ENCODE measurements at regions not wholly inside any gene's neighbourhood (a gene's known extent, or its start where the extent isn't known, plus 50 kb on each side); places are given as distances from the start of the nearest gene placed in this dataset.

DNA sequence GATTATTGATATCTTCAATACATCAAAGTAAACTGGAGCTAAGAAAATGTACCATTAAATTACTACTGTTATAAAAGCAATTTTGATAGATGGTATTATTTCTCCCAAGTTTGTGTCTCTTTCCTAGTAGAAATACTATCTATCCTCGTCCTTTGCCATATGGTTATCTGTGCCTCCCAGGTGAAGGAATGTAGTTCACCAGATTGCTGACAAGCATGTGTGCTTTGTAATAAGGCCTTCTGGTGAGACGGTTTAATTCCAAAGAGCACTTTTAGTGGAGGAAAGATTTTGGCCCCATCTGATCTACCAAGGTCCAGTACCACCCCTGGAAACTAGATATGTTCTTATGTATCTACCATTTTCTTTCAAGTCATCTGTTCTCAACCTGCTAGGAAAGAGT, 243.6 kb downstream of the DLEU7 start:
- no peak for DNase-seq (ENCODE audit: extremely low spot score)
- ChIA-PET CTCF (interaction anchor here (1.0 kb wide), 1 partner anchor 18 kb away, joined by 3 read pairs; no protein-coding TSS in a partner anchor), POLR2A (no interaction called here)
- TF ChIP-seq, protein P1, sequence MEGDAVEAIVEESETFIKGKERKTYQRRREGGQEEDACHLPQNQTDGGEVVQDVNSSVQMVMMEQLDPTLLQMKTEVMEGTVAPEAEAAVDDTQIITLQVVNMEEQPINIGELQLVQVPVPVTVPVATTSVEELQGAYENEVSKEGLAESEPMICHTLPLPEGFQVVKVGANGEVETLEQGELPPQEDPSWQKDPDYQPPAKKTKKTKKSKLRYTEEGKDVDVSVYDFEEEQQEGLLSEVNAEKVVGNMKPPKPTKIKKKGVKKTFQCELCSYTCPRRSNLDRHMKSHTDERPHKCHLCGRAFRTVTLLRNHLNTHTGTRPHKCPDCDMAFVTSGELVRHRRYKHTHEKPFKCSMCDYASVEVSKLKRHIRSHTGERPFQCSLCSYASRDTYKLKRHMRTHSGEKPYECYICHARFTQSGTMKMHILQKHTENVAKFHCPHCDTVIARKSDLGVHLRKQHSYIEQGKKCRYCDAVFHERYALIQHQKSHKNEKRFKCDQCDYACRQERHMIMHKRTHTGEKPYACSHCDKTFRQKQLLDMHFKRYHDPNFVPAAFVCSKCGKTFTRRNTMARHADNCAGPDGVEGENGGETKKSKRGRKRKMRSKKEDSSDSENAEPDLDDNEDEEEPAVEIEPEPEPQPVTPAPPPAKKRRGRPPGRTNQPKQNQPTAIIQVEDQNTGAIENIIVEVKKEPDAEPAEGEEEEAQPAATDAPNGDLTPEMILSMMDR (IDR thresholded peaks at IDR 0.05; ENCODE audit: control extremely low read depth, extremely low read depth, low read depth, missing control alignments): no peak

DNA sequence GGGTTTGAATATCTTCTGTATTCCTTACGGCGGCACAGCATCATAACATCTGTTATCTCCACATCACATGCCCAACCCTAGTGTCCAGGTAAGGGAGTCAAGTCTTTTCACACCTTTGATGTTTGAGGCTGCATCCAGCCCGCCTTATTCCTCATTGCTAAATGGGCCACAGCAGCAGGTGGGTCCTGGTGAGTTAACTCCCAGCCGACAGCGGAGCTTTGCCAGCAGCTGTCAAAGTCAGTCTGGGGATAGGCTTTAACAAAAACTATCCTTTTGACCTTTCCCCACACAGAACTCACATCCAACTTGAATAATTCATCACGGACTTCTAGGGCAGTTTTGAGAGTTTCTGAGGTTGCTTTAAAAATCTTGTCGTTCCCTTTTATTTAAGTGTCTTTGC, 235.1 kb downstream of the DLEU7 start:
- TF ChIP-seq, protein P1 (IDR thresholded peaks at IDR 0.05; ENCODE audit: control extremely low read depth, extremely low read depth, low read depth, missing control alignments): no peak
- POLR2A ChIA-PET: no interaction called here
- DNase-seq (ENCODE audit: extremely low spot score): no peak
- CTCF ChIA-PET: interaction anchor here (0.8 to 1.1 kb wide), 2 partner anchors 10 to 11 kb away, joined by 3 read pairs; no protein-coding TSS in a partner anchor

DNA sequence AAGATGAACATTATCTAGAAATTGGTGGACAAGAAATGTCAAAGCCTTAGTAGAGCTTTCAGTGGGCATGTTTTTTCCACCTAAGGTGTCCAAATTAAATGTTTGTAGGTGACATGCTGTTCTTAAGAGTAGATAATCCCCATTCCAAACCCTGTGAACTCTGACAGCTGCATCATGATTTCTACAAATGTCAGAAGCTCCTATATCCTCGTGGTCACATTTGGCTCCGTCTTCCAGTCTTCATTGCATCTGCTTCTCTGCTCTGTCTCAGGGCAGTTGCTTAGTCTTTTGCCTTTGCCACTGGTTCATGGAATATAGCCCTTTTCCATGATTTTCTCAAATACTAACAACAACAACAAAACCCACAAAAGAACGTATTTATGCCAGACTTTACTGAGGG, 234.5 kb downstream of the DLEU7 start:
- TF ChIP-seq, protein P1 (IDR thresholded peaks at IDR 0.05; ENCODE audit: control extremely low read depth, extremely low read depth, low read depth, missing control alignments): no peak
- CTCF ChIA-PET: interaction anchor here (0.8 to 1.4 kb wide), 4 partner anchors 9 to 27 kb away, joined by 3 read pairs; no protein-coding TSS in a partner anchor
- DNase-seq (ENCODE audit: extremely low spot score): no peak
- POLR2A ChIA-PET: no interaction called here

DNA sequence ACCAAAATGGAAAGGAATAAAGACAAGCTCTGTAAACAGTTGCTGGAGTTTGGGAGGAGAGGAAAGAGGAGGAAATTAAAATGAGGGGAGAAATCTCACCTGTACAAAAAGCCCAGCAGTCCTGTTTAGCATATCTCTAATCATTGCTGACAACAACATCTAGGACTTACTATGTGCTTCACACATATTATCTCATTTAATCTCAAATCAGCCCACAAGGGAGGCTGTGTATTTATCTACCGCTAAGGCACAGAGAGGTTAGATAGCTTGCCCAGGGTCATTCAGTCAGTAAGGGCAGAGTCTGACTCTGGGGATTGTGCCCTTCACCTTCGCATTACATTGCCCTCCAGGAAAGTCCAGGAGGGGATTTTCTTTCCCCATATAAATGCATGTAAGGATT, 233.3 kb downstream of the DLEU7 start:
- CTCF ChIA-PET: interaction anchor here (1.3 kb wide), 1 partner anchor 10 kb away, joined by 3 read pairs; no protein-coding TSS in a partner anchor
- POLR2A ChIA-PET: no interaction called here
- TF ChIP-seq, protein P1 (IDR thresholded peaks at IDR 0.05; ENCODE audit: control extremely low read depth, extremely low read depth, low read depth, missing control alignments): no peak
- no peak for DNase-seq (ENCODE audit: extremely low spot score)

DNA sequence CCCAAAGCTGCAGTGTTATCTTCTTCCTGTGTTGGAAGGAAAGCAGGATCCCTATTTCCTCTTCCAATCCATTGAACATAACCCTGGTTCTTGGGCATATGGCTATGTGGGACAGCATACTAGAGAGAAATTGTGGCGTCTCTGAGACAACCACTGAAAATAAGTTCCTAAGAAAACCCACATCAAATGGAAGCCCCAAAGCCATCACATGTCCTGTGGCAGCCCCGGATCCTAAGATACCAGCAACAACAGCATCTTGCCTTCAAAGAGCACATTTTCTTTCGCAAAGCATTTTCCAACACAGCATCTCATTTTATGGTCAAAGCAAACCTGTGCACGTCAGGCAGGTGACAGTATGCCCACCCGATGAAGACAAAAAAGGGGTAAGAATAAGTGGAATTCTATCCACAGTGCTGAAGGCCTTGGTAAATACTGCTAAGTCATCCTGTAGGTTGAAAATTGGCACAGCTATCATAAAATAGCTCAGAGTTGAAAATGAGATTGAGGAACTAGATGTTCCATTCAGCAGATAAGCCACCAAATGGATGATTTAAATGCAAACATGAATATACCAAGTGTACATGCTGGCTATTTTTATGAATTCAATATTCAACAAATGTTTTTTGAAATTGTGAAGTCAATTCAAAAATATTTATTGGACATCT, 232.2 kb downstream of the DLEU7 start:
- ChIA-PET CTCF (no interaction called here), POLR2A (no interaction called here)
- DNase-seq (ENCODE audit: extremely low spot score): no peak
- TF ChIP-seq, protein P1 (IDR thresholded peaks at IDR 0.05; ENCODE audit: control extremely low read depth, extremely low read depth, low read depth, missing control alignments): no peak

DNA sequence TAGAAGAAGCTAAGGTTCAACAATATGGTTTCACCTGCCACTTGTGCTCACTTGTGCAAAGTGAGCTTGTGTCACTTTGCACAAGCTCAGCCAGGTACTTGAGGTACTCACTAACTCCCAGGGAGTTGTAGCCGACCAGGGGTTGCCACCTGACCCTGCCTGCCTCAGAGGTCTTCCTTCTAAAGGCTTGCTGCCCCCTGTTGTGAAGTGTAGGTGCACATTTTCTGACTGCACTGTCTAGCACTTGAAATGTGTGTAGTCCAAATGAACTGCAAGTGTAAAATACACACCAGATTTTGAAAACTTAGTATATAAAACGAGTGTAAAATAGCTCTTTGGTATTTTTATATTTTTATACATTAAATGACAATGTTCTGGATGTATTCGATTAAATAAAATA, 230.8 kb downstream of the DLEU7 start:
- ChIA-PET CTCF (interaction anchor here (1.3 kb wide), 1 partner anchor 10 kb away, joined by 3 read pairs; no protein-coding TSS in a partner anchor), POLR2A (no interaction called here)

More for the DNA sequence above, 230.8 kb downstream of the DLEU7 start:
- DNase-seq (ENCODE audit: extremely low spot score): no peak
- TF ChIP-seq, protein P1 (IDR thresholded peaks at IDR 0.05; ENCODE audit: control extremely low read depth, extremely low read depth, low read depth, missing control alignments): no peak
